HG02678 (cell line): ENCODE measurements at regions not wholly inside any gene's neighbourhood (a gene's known extent, or its start where the extent isn't known, plus 50 kb on each side); places are given as distances from the start of the nearest gene placed in this dataset.

Experiments
- ATAC-seq: cut with Tn5 transposase; IDR thresholded peaks from one replicate; pipeline ENCODE4 v1.9.1; 2021; ENCODE audit warnings: mild to moderate bottlenecking, moderate library complexity; ENCODE audit not compliant: unreplicated experiment

DNA sequence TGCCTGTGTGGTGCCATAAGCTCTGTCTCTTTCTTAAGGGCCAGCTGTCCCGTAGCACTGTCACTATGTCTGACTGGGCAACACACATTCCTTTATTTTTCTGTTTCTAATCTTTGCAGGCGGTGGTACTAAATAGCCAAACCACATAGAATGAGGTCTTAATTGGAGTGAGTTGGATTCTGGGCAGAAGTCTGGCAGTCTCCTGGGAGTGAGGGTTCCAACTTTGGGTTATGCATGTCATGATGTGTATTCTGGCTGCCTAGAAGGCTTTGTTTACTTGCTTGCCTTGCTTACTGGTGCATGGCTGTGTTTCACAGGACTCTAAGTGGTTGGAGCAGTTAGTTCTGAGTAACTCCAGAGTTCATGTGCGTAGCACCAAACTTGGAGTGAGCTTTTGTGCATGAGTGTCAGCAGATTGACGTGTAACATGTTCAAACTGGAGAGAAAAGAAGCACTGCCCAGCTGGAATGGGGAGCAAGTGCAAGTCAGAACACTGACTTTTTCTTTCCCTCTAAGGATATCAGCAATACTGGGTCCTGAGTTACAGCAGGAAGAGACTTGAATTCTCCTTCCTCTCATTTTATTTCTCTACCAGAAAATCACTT, 185.8 kb downstream of the PCSK1 start:
- ATAC-seq = no peak

DNA sequence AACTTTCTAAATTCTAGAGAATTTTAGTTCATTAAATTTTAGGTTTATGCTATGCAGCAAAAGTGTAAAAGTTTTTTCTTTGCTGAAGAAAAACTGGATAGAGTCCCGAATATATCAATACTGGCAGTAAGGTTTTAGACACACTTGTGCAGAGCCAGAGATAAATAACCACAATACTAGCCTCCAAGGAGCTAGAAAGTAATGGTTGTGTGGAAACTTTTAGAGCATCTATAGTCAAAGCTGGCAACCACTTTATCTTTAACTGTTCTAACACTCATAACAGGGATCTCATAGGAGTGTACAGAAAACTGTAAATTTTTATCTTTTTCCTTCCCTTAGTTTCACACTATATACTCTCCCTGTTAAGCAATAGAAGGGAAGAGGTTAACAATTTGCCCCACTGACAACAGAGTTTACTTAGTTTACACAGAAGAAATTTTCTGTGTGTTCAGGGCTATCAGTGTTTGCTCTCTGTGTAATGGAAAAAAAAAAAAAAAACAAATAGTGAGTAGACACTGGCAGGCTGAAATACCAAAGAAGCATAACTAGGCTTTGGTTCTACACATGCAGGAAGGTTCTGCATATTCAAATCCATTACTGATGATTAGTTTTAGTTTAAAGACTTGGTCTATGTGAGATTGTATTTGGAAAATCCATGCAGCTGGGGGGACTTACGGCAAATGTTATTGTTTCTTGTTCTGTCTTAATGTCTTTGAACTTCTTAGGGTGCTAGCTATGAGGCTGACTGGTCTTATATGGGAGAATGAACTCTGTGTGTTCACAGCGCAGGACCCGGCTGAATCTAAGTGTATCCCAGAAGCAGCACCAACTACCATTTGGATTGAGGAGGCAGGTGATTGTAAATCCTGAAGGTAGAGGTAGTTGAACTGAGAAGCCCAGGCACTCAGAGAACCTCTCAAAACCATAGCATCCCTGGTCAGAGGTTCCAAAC, 187.6 kb downstream of the PCSK1 start:
- ATAC-seq = no peak

DNA sequence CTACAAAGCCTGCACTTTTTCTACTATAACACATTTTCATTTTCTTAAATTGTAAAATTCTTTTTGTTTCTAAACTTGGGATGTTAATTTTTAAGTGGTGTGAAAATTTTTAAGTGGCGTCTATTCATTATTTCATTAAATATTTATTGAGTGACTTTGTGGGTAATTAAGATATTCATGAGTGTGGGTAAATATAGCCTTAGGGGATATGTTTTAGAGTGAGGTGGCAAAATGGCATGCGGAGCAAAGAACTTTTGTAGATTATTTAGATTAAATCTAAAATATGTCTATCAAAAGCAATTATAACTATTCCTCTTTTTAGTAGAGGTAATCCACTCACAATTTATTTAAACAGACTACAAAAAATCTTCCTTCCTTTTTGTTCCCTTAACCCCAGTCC, 188.4 kb downstream of the PCSK1 start:
- no peak for ATAC-seq

DNA sequence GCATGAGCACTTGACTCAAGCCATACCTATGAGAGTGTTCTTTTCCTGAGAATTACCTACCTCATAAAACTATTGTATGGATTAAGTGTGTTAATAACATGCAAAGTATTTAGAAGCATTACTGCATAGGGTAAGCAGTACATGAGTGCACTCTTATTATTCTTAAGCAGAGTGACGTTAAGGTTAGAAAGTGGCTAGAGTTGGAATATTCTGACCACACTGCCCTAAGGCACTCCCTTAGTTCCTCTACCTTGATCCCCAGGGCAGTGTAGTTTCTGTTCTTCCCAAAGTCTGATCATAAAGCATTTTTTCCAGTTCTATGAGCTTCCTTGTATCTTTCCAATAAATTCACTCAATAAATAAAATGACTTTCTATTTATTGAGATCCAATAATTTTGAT, 189.2 kb downstream of the PCSK1 start:
- no peak for ATAC-seq

DNA sequence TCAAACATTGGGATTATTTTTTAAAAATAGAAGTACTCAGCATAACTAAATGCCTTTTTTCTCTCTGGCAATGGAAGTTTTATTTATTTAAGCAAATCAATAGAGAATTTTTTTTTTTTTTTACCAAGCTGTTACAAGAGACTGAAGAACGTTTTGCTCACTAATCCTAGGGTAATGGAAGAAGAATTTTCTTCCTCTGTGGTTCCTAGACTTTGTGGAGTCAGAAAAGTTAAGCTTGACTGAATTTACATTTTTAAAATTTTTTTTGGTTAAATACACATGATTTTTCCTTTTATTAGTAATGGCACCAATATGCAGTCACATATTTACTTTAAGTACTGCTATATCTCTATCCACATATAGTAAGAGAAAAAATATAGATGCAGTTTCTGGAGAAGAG, 189.8 kb downstream of the PCSK1 start:
- ATAC-seq = no peak

GRCh38 chr5:96242571-96242970, 190.5 kb downstream of the PCSK1 start:
- ATAC-seq = no peak

- ATAC-seq = no peak
Measured at GRCh38 chr5:96236831-96237230, 196.2 kb downstream of the PCSK1 start.

DNA sequence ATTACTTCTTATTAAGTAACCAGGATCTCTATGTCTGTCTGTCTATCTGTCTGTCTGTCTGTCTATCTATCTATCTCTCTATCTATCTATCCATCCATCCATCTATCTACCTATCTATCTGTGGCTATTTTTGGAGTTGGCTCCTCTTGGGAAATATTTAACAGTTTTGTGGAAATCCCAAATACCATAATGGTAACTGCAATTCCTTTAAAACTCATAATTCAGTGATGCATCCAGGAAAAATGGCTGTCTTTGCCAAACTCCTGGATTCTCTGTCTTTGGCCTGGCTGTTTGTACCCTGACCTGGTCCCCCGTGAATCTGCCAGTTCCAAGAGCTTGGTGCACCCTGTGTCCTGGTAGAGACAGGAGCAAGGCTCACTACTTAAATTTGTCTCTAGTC, 197.0 kb downstream of the PCSK1 start:
- ATAC-seq = no peak

- ATAC-seq = no peak
Measured at GRCh38 chr5:96235008-96235910, 197.8 kb downstream of the PCSK1 start.

DNA sequence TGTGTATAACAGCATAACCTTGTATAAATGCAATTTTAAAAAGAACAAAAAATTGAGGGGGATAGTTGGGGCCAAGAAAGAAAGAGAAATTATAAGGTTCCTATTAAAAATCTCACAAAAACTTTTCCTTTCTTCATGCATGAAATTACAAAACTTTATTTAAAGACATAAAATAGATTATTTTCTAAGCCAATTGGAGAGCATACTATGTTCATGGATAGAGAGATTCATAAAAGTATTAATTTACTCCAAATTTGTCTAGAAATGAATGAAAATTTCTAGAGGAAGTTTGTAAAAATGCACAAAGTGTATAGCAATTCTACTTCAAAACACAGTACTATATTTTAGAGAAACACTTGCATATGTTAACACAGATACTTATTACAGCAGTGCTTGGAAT, 200.4 kb downstream of the PCSK1 start:
- no peak for ATAC-seq

DNA sequence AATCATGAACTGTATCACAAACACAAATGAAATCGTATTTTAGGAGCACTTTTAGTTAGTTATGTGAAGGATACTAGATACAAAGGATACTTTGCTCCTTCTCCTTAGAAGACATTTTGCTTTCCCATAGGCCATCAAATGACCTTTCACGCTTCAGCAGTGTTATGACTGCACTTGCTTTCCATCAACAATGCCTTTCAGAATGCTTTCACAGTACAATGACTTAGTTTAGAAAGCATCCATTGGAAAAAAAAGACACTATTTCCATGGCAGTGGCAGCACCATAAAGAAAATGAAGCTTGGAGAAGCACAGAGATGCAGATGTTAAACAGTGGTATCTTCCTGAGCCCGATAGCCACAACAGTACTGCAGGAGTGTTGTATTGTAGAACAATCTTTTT, 203.9 kb downstream of the PCSK1 start:
- no peak for ATAC-seq

GRCh38 chr5:96228408-96228807, 204.6 kb downstream of the PCSK1 start:
- no peak for ATAC-seq

- no peak for ATAC-seq
Measured at GRCh38 chr5:96227957-96228356, 205.1 kb downstream of the PCSK1 start.

GRCh38 chr5:96226941-96227552, 206.0 kb downstream of the PCSK1 start:
- ATAC-seq = no peak

DNA sequence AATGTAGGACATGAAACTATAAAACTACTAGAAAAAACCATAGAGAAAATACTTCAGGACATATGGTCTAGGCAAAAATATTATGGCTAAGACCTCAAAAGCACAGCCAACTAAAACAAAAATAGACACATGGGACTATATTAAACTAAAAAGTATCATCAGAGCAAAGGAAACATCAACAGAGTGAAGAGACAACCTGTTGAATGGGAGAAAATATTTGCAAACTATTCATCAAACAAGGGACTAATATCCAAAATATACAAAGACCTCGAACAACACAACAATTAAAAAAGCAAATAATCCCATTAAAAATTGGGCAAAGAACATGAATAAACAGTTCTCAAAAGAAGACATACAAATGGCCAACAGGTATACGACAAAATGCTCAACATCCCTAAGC, 210.9 kb downstream of the PCSK1 start:
- ATAC-seq = no peak

GRCh38 chr5:96220610-96221390, 212.2 kb downstream of the PCSK1 start:
- no peak for ATAC-seq

DNA sequence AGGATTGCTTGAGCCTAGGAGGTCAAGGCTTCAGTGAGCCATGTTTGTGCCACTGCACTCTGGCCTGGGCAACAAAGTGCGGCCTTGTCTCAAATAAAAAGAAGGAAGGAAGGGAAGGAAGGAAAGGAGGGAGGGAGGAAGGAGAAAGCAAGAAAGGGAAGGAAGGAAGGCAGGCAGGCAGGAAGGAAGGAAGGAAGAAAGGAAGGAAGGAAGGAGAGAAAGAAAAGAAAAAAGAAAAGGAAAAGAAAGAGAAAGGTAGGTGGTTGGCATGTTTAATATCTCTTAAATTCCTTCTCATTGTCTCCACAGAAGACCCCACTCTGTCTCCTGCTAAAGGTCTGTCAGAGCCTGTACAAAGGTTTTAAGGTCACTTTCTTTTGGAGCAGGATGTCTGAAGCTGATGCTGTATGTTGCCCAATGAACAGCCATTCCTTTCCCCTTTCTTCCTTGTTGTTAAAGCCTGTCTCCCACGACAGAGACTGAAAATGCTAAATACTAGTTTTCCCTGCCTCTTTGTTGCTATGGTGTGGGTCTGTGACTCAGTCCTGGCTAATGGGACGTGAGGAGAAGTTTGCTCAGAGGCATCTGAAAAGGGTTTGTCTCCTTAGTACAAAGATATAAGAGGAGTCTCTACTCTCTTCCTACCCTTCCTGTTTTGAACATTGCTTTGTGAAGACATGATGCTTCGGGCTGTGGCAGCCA, 213.3 kb downstream of the PCSK1 start:
- no peak for ATAC-seq

- ATAC-seq = no peak
Measured at GRCh38 chr5:96218653-96219052, 214.4 kb downstream of the PCSK1 start.

GRCh38 chr5:96214442-96215197, 218.4 kb downstream of the PCSK1 start:
- no peak for ATAC-seq
